H1 (cell line): ENCODE measurements at regions not wholly inside any gene's neighbourhood (a gene's known extent, or its start where the extent isn't known, plus 50 kb on each side); places are given as distances from the start of the nearest gene placed in this dataset.

ENCODE experiments used
- CTCF ChIA-PET: fragments of 300-600 bp; sonication (Branson Sonifier 250); formaldehyde crosslinking; loops from one replicate; lab custom pipeline; 2021; ENCODE audit not compliant: partially characterized antibody; lab: Charles Lee
- POLR2A ChIA-PET: fragments of 300-600 bp; sonication (Branson Sonifier 250); formaldehyde crosslinking; loops from one replicate; lab custom pipeline; 2021; ENCODE audit warnings: inconsistent platforms; ENCODE audit not compliant: partially characterized antibody; lab: Charles Lee
- DNase-seq, 2 experiments: peaks; one replicate each; pipeline versions ENCODE4 v3.0.0 to v3.0.0-alpha.2; 2010 to 2022; ENCODE audit warnings: low spot score in 2 of 2, low read depth in 1 of 2, mixed read lengths in 1 of 2
- FAIRE-seq: peaks from 2 replicates; lab custom pipeline; 2011; peaks lifted over from hg19 to GRCh38; lab: Jason Lieb, UNC
- H2AFZ ChIP-seq: 2 replicates; pipeline ENCODE4 v1.8.1; 2012; ENCODE audit warnings: low read length, inconsistent platforms
- H2AK5ac ChIP-seq: 2 replicates; pipeline ENCODE4 v1.6.1; 2013; ENCODE audit warnings: low read depth, low read length
- H2BK120ac ChIP-seq: replicated peaks from 2 replicates; pipeline ENCODE3; 2013; ENCODE audit warnings: low read depth, low read length, inconsistent platforms
- H2BK12ac ChIP-seq: 2 replicates; pipeline ENCODE4 v1.6.1; 2013; ENCODE audit warnings: low read depth, low read length
- H2BK15ac ChIP-seq: 2 replicates; pipeline ENCODE4 v1.6.1; 2013; ENCODE audit warnings: low read length
- H2BK20ac ChIP-seq: 2 replicates; pipeline ENCODE4 v1.6.1; 2013; ENCODE audit warnings: low read length
- H2BK5ac ChIP-seq: 2 replicates; pipeline ENCODE4 v1.6.1; 2013; ENCODE audit warnings: low read depth, low read length
- H3K14ac ChIP-seq: 2 replicates; pipeline ENCODE4 v1.6.1; 2013; ENCODE audit warnings: inconsistent platforms; ENCODE audit not compliant: insufficient read length
- H3K18ac ChIP-seq: 2 replicates; pipeline ENCODE4 v1.6.1; 2013; ENCODE audit warnings: low read length; ENCODE audit errors: extremely low read depth
- H3K23ac ChIP-seq: 2 replicates; pipeline ENCODE4 v1.6.1; 2013; ENCODE audit warnings: inconsistent platforms; ENCODE audit not compliant: insufficient read length
- H3K23me2 ChIP-seq: 2 replicates; pipeline ENCODE4 v1.6.1; 2013; ENCODE audit warnings: low read depth, low read length
- H3K27ac ChIP-seq: 2 replicates; pipeline ENCODE4 v1.6.1; 2011; ENCODE audit warnings: low read depth, low read length, inconsistent platforms
- H3K27me3 ChIP-seq, 4 experiments: replicated peaks in 1 of 4; 1 replicate in 1 of 4; 2 replicates in 3 of 4; pipeline versions ENCODE4 v1.6.1 to v1.8.1; 2011 to 2013; ENCODE audit warnings: low read length in 3 of 4, mild to moderate bottlenecking in 3 of 4, inconsistent platforms in 2 of 4, mixed read lengths in 2 of 4, moderate library complexity in 1 of 4; ENCODE audit not compliant: control insufficient read depth in 3 of 4, insufficient read depth in 3 of 4; ENCODE audit errors: extremely low read depth in 1 of 4
- H3K36me3 ChIP-seq, 4 experiments: 2 replicates each; pipeline versions ENCODE4 v1.6.1 to v1.8.1; 2011 to 2013; ENCODE audit warnings: mild to moderate bottlenecking in 4 of 4, low read length in 3 of 4, moderate library complexity in 2 of 4, control low read depth in 1 of 4, inconsistent platforms in 1 of 4; ENCODE audit not compliant: insufficient read depth in 4 of 4, control insufficient read depth in 2 of 4
- H3K4ac ChIP-seq: replicated peaks from 2 replicates; pipeline ENCODE3; 2013; ENCODE audit warnings: low read length, low read depth, mixed read lengths, inconsistent platforms; ENCODE audit not compliant: insufficient read length
- H3K4me1 ChIP-seq, 4 experiments: replicated peaks in 1 of 4; 1 replicate in 1 of 4; 2 replicates in 3 of 4; pipeline versions ENCODE4 v1.6.1 to v1.8.1; 2011 to 2013; ENCODE audit warnings: low read length in 3 of 4, inconsistent platforms in 2 of 4, mixed read lengths in 1 of 4; ENCODE audit not compliant: insufficient read depth in 4 of 4, control insufficient read depth in 3 of 4
- H3K4me2 ChIP-seq, 2 experiments: 2 replicates each; pipeline versions ENCODE4 v1.6.1 to v1.8.1; 2011 to 2013; ENCODE audit warnings: low read depth in 2 of 2, low read length in 2 of 2, control low read depth in 1 of 2, inconsistent platforms in 1 of 2, mild to moderate bottlenecking in 1 of 2; ENCODE audit not compliant: insufficient read depth in 1 of 2
- H3K4me3 ChIP-seq, 4 experiments: fragments of 200-600, 300-600 bp in 1 of 4; sonication (generic), shearing (Covaris generic), sonication (Bioruptor Twin) in 1 of 4; 2 replicates each; pipeline versions ENCODE4 v1.5.1 to v1.8.1; 2011 to 2016; ENCODE audit warnings: low read length in 4 of 4, low read depth in 3 of 4, control low read depth in 2 of 4, inconsistent platforms in 2 of 4, mild to moderate bottlenecking in 2 of 4, mixed read lengths in 1 of 4, moderate library complexity in 1 of 4; ENCODE audit not compliant: insufficient read depth in 2 of 4; ENCODE audit errors: extremely low read depth in 1 of 4
- H3K56ac ChIP-seq: replicated peaks from 2 replicates; pipeline ENCODE3; 2013; ENCODE audit warnings: low read depth, mild to moderate bottlenecking, mixed read lengths, low read length, inconsistent platforms; ENCODE audit not compliant: insufficient read length
- H3K79me1 ChIP-seq: 2 replicates; pipeline ENCODE4 v1.6.1; 2013; ENCODE audit warnings: low read depth, low read length, control low read depth
- H3K79me2 ChIP-seq, 2 experiments: 2 replicates each; pipeline versions ENCODE4 v1.6.1 to v1.8.1; 2012 to 2013; ENCODE audit warnings: low read length in 2 of 2, mild to moderate bottlenecking in 2 of 2, inconsistent platforms in 1 of 2; ENCODE audit not compliant: insufficient read depth in 2 of 2, control insufficient read depth in 1 of 2
- H3K9ac ChIP-seq, 4 experiments: replicated peaks in 1 of 4; 1 replicate in 1 of 4; 2 replicates in 3 of 4; pipeline versions ENCODE4 v1.6.1 to v1.8.1; 2011 to 2013; ENCODE audit warnings: low read depth in 3 of 4, low read length in 3 of 4, control low read depth in 2 of 4, mild to moderate bottlenecking in 2 of 4, moderate library complexity in 2 of 4, inconsistent platforms in 1 of 4; ENCODE audit errors: extremely low read depth in 1 of 4
- H3K9me3 ChIP-seq, 2 experiments: 2 replicates each; pipeline versions ENCODE4 v1.6.1 to v1.8.1; 2012 to 2013; ENCODE audit warnings: mild to moderate bottlenecking in 2 of 2, moderate library complexity in 2 of 2, control low read depth in 1 of 2, inconsistent platforms in 1 of 2, low read depth in 1 of 2, low read length in 1 of 2, mixed read lengths in 1 of 2; ENCODE audit not compliant: insufficient read depth in 2 of 2
- H4K20me1 ChIP-seq, 2 experiments: replicated peaks in 1 of 2; 2 replicates each; pipeline versions ENCODE3 to v1.8.1; 2011 to 2013; ENCODE audit warnings: inconsistent platforms in 2 of 2, low read length in 2 of 2, mild to moderate bottlenecking in 1 of 2; ENCODE audit not compliant: insufficient read depth in 2 of 2, control insufficient read depth in 1 of 2
- H4K5ac ChIP-seq: 2 replicates; pipeline ENCODE4 v1.6.1; 2013; ENCODE audit warnings: low read length, low read depth, mixed read lengths, inconsistent platforms; ENCODE audit not compliant: insufficient read length
- H4K8ac ChIP-seq: 2 replicates; pipeline ENCODE4 v1.8.0; 2013; ENCODE audit warnings: mild to moderate bottlenecking, moderate library complexity, low read length, inconsistent platforms; ENCODE audit not compliant: insufficient read depth; ENCODE audit errors: extremely low read depth
- H4K91ac ChIP-seq: replicated peaks from 2 replicates; pipeline ENCODE3; 2013; ENCODE audit warnings: low read length, mixed read lengths, inconsistent platforms; ENCODE audit not compliant: insufficient read length
- CBX5 ChIP-seq: fragments of 300-800, 300-1000 bp; sonication (generic); IDR thresholded peaks from 2 replicates; pipeline ENCODE4 v1.7.1; 2016; ENCODE audit warnings: antibody characterized with exemption, low read length, low read depth
- CREB1 ChIP-seq: IDR thresholded peaks from 2 replicates; pipeline ENCODE4 v1.6.1; 2012; ENCODE audit warnings: inconsistent platforms
- GTF2F1 ChIP-seq: IDR thresholded peaks from 2 replicates; pipeline ENCODE4 v1.6.1; 2012; ENCODE audit warnings: low read depth, low read length, improper control_type of control experiment, borderline replicate concordance
- KDM4A ChIP-seq: IDR thresholded peaks from one replicate; pipeline ENCODE4 v1.7.1; 2012; ENCODE audit warnings: low read depth, mild to moderate bottlenecking, moderate library complexity, low read length, inconsistent platforms; ENCODE audit not compliant: severe bottlenecking
- RXRA ChIP-seq: IDR thresholded peaks from 2 replicates; pipeline ENCODE4 v1.6.1; 2011; ENCODE audit warnings: low read depth, mild to moderate bottlenecking, low read length, moderate library complexity; ENCODE audit not compliant: insufficient read depth
- SP1 ChIP-seq: IDR thresholded peaks from 2 replicates; pipeline ENCODE4 v1.6.1; 2011; ENCODE audit warnings: low read depth, low read length
- whole genome bisulfite sequencing, 2 experiments: shearing (Covaris generic) in 1 of 2; methylation state at CpG; one replicate each; pipeline versions ENCODE4 v1.1.6 to v1.1.7; 2013 to 2015; ENCODE audit warnings: low lambda C conversion rate in 2 of 2, mixed read lengths in 2 of 2, inconsistent platforms in 1 of 2, low coverage in 1 of 2, missing lambda C conversion rate in 1 of 2; ENCODE audit not compliant: insufficient replicate concordance in 2 of 2, insufficient coverage in 1 of 2, insufficient read length in 1 of 2; ENCODE audit errors: extremely low coverage in 1 of 2, missing lambda C conversion rate in 1 of 2; 5-methylcytosine and 5-hydroxymethylcytosine counted together
- TF ChIP-seq, protein P1 (sequence below), 3 experiments: IDR thresholded peaks; 1 replicate in 2 of 3; 2 replicates in 1 of 3; pipeline versions ENCODE4 v1.5.1 to v1.6.1; 2011; ENCODE audit warnings: low read length in 3 of 3, mild to moderate bottlenecking in 3 of 3, inconsistent platforms in 2 of 3, low read depth in 1 of 3, moderate library complexity in 1 of 3; ENCODE audit not compliant: insufficient read depth in 1 of 3; ENCODE audit errors: control extremely low read depth in 1 of 3

DNA sequence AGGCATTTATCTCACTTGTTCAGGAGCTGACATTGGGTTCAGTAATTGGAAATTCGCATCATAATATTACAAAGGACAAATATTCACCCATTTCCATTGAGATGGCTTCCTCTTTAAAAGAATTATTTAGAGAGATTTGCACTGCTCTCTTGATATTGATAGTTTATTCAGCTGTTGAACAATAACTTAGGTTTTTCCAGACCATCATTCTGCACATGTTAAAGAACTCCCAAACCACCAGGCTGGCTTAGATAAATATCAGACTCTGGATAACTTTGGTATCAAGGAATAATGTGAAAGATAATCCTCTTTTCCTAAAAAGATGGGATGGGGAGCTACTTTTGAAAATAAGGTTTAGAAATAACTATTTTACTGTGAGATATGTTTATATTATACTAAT is 154.0 kb downstream of the GASK1B start:
- Histone ChIP-seq H3K4ac (no peak overlapping the region), H3K18ac (no peak overlapping the region), H3K27ac (no peak overlapping the region), H4K20me1 (no peaks in the 10 kb centered on the region), H3K56ac (no peak overlapping the region), H3K23ac (no peak overlapping the region), H3K23me2 (no peaks in the 10 kb centered on the region), H4K5ac (no peak overlapping the region), H4K91ac (no peak overlapping the region), H3K79me2 (no peaks in the 10 kb centered on the region), H2BK12ac (no peak overlapping the region), H3K14ac (no peak overlapping the region), H3K4me2 (no peak overlapping the region), H3K79me1 (no peaks in the 10 kb centered on the region), H2BK120ac (no peak overlapping the region), H3K4me3 (no peak overlapping the region), H2AFZ (no peak overlapping the region), H2BK15ac (no peak overlapping the region), H2AK5ac (no peak overlapping the region), H3K4me1 (no peaks in the 10 kb centered on the region), H4K8ac (no peak overlapping the region), H3K9ac (no peak overlapping the region), H3K36me3 (no peaks in the 10 kb centered on the region), H3K9me3 (no peaks in the 10 kb centered on the region), H2BK20ac (no peak overlapping the region), H3K27me3 (no peaks in the 10 kb centered on the region), H2BK5ac (no peak overlapping the region)
- 85% methylated on average over 1 of the region's 1 CpG; no CpG with 5 or more reads in 1 of the 2 experiments for WGBS, 2 experiments
- DNase-seq (no peak), FAIRE-seq (no peak)
- ChIA-PET POLR2A (no interaction called here), CTCF (interaction anchor here (1.0 kb wide), 1 partner anchor 43 kb away, joined by 3 read pairs; no protein-coding TSS in a partner anchor)
- no peak for TF ChIP-seq CREB1
- TF ChIP-seq RXRA = no peak
- TF ChIP-seq CBX5 = no peak
- TF ChIP-seq GTF2F1 = no peak
- no peak for TF ChIP-seq KDM4A
- TF ChIP-seq SP1 = no peak
- TF ChIP-seq, protein P1, sequence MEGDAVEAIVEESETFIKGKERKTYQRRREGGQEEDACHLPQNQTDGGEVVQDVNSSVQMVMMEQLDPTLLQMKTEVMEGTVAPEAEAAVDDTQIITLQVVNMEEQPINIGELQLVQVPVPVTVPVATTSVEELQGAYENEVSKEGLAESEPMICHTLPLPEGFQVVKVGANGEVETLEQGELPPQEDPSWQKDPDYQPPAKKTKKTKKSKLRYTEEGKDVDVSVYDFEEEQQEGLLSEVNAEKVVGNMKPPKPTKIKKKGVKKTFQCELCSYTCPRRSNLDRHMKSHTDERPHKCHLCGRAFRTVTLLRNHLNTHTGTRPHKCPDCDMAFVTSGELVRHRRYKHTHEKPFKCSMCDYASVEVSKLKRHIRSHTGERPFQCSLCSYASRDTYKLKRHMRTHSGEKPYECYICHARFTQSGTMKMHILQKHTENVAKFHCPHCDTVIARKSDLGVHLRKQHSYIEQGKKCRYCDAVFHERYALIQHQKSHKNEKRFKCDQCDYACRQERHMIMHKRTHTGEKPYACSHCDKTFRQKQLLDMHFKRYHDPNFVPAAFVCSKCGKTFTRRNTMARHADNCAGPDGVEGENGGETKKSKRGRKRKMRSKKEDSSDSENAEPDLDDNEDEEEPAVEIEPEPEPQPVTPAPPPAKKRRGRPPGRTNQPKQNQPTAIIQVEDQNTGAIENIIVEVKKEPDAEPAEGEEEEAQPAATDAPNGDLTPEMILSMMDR (IDR thresholded peaks at IDR 0.05; ENCODE audit: control extremely low read depth in 1 of 3, insufficient read depth in 1 of 3, low read depth in 1 of 3, low read length in 3 of 3) = no peak
